C4-2B (cell line): ENCODE measurements at regions not wholly inside any gene's neighbourhood (a gene's known extent, or its start where the extent isn't known, plus 50 kb on each side); places are given as distances from the start of the nearest gene placed in this dataset.

Experiments
- ZFX ChIP-seq: fragments of 450-650 bp; IDR thresholded peaks from 2 replicates; pipeline ENCODE4 v1.6.1; 2017
- TF ChIP-seq, protein P1 (sequence below): fragments of 450-650 bp; conservative IDR thresholded peaks from 2 replicates; pipeline ENCODE4 v1.5.1; 2017; ENCODE audit warnings: mild to moderate bottlenecking

DNA sequence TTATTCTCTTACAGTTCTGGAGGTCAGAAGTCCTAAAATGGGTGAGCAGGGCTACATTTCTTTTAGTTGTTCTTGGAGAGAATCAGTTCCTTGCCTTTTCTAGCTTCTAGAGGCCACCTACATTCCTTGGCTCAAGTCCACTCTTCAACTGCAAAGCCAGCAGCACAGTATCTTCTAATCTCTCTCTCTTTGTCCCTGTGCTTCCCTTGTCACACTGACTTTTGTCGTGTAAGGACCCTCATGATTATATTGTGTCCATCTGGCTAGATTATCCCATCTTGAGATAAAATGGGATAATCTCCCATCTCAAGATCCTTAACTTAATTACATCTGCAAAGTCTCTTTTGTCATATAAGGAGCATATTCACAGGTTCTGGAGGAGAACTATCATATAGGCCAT, 359.0 kb downstream of the ADRA2A start:
- TF ChIP-seq, protein P1, sequence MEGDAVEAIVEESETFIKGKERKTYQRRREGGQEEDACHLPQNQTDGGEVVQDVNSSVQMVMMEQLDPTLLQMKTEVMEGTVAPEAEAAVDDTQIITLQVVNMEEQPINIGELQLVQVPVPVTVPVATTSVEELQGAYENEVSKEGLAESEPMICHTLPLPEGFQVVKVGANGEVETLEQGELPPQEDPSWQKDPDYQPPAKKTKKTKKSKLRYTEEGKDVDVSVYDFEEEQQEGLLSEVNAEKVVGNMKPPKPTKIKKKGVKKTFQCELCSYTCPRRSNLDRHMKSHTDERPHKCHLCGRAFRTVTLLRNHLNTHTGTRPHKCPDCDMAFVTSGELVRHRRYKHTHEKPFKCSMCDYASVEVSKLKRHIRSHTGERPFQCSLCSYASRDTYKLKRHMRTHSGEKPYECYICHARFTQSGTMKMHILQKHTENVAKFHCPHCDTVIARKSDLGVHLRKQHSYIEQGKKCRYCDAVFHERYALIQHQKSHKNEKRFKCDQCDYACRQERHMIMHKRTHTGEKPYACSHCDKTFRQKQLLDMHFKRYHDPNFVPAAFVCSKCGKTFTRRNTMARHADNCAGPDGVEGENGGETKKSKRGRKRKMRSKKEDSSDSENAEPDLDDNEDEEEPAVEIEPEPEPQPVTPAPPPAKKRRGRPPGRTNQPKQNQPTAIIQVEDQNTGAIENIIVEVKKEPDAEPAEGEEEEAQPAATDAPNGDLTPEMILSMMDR: no peak
- TF ChIP-seq ZFX: no peak
